HG03066 (cell line): ENCODE measurements at regions not wholly inside any gene's neighbourhood (a gene's known extent, or its start where the extent isn't known, plus 50 kb on each side); places are given as distances from the start of the nearest gene placed in this dataset.

ENCODE experiments used
- ATAC-seq: cut with Tn5 transposase; IDR thresholded peaks from one replicate; pipeline ENCODE4 v1.9.1; 2021; ENCODE audit warnings: low read depth; ENCODE audit not compliant: unreplicated experiment

DNA sequence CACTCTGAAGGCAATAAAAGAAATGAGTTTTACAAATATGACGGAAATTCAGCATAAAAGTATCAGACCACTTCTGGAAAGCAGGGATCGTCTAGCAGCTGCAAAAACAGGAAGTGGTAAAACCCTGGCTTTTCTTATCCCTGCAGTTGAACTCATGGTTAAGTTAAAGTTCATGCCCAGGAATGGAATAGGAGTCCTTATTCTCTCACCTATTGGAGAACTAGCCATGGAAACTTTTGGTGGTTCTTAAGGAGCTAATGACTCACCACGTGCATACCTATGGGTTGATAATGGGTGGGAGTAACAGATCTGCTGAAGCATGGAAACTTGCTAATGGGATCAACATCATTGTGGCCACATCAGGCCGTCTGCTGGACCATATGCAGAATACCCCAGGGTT is 93.5 kb upstream of the RGMB start:
- ATAC-seq = no peak

GRCh38 chr5:98690002-98690401 is 83.5 kb upstream of the RGMB start:
- no peak for ATAC-seq

- ATAC-seq = no peak
Observed at GRCh38 chr5:98694902-98695301, 78.6 kb upstream of the RGMB start.

DNA sequence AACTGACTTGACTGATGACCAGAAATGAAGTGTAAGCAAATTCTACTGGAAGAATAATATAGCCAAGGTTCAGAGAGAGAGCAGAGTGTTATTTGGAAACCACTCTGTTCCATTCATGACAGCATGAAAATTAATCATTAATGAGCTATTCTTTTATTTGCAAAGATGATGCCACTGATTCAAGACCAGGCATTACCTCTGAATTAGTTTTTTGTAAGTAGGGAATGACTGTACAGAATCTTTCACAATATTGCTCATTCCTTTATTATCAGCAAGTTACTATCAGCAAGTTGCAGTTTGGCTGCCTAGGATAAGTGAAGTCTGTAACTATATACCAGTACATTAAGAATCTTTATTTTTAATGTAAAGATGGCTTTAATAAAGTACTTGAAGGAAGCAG is 75.1 kb upstream of the RGMB start:
- no peak for ATAC-seq

GRCh38 chr5:98700730-98701129 is 72.7 kb upstream of the RGMB start:
- ATAC-seq = no peak

DNA sequence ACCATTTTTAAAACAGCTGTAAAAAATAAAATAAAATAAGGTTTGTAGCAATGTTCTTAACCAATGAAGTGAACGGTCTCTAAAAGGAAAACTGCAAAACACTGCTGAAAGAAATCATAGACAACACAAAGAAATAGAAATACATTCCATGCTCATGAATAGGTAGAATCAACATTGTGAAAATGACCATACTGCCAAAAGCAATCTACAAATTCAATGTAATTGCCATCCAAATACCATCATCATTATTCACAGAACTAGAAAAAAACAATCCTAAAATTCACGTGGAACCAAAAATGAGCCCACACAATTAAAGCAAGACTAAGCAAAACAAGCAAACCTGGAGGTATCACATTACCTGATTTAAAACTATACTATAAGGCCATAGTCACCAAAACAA is 67.6 kb upstream of the RGMB start:
- no peak for ATAC-seq

DNA sequence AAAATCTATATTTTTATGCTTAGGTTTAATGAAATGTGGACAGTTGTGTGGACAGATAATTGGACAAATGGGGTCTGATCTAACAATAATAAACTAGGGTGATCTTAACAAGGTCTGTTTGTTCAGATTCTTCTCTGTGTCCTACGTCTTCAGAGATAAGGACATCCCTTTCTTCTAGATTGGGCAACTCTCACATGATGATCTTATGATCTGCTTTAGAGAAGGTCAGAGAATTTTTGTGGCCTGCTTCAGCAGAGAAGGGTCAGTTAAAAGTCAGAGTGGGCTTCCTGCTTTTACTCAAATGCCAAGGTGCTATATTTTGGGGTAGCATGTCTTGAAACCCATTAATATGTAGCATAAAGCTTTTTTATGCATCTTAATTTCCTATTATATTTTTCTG is 63.8 kb upstream of the RGMB start:
- no peak for ATAC-seq

- no peak for ATAC-seq
Observed at GRCh38 chr5:98713027-98713426, 60.4 kb upstream of the RGMB start.

DNA sequence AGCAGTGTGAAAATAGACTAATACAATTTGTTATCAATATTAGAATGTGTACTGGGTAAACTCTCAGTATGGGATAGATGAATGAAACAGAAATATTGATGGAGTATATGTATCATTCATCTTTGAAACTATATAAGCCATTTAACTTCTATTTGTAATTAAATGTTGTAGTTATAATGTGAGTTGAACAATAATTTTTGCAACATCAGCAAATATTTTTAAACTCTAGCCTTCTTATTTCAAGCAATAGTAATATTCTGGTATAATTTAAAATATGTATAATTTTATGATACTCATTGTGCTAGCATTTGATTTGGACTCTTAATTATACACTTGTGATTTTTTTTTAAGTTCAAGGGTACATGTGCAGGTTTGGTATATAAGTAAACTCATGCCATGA is 59.6 kb upstream of the RGMB start:
- no peak for ATAC-seq

- ATAC-seq = no peak
Observed at GRCh38 chr5:98714710-98715288, 58.7 kb upstream of the RGMB start.

GRCh38 chr5:98721231-98721928 is 52.1 kb upstream of the RGMB start:
- ATAC-seq = no peak

DNA sequence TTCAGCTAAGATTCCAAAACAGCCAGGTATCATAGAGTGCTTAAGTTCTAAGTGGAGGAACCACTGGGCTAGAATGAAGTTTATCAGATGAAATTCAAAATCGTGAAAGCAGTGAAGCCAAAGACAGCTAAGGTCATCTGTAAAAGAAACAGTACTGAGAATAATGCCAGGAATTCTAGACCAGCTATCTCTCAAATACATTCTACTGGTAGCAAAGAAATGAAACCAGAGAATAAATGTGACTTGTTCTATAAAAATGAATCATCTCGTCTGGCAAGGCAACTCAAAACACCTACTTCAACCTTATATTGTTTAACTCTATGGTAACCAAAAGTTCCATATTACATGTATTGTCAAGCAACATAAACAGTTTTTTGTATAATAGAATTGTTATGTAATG is 51.3 kb upstream of the RGMB start:
- ATAC-seq = no peak

DNA sequence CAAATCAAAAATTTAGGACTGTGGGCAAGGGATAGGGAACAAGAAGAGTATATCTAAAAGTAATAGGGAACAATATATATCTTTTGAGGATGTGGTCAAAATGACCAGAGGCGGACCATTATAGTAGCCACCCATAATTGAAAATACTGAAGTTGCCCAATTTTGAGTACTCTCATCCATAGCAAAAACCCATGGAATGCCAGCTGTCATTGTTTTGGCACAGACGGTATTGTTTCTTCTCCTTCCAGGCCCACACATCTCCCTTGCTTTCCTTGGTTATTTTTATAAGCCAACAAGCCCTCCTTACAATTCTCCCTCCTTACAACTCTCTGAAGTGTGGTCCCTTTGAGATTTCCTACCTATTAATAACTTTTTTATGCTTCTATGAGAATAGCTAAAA is 50.4 kb upstream of the RGMB start:
- no peak for ATAC-seq
